ENCODE measurements at regions not wholly inside any gene's neighbourhood (a gene's known extent, or its start where the extent isn't known, plus 50 kb on each side); places are given as distances from the start of the nearest gene placed in this dataset.

DNA sequence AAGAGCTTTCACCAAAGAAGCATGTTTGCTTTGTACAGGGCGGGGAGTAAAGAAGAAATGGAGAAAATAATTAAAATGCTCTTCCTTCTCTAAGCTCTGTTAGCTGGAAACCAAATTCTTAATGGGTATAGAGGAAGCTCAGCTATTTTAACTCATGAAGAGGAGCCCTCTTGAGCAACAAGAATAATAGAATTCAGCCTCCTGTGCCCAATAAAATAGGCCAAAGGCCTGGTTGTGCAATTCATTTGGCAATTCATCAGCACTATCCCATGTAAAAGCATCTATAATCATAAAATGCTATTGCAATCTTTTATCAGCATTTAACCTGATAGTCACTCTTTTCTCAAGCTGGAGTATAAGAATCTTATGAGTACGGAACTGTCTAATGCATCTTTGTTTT is 133.6 kb upstream of the CDH6 start:
- TF ChIP-seq POLR2A (IDR thresholded peaks at IDR 0.05), result no peak
- TF ChIP-seq, protein P1, sequence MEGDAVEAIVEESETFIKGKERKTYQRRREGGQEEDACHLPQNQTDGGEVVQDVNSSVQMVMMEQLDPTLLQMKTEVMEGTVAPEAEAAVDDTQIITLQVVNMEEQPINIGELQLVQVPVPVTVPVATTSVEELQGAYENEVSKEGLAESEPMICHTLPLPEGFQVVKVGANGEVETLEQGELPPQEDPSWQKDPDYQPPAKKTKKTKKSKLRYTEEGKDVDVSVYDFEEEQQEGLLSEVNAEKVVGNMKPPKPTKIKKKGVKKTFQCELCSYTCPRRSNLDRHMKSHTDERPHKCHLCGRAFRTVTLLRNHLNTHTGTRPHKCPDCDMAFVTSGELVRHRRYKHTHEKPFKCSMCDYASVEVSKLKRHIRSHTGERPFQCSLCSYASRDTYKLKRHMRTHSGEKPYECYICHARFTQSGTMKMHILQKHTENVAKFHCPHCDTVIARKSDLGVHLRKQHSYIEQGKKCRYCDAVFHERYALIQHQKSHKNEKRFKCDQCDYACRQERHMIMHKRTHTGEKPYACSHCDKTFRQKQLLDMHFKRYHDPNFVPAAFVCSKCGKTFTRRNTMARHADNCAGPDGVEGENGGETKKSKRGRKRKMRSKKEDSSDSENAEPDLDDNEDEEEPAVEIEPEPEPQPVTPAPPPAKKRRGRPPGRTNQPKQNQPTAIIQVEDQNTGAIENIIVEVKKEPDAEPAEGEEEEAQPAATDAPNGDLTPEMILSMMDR (IDR thresholded peaks at IDR 0.05), result no peak

All from testis (tissue), 2 donors.